ENCODE measurements at regions not wholly inside any gene's neighbourhood (a gene's known extent, or its start where the extent isn't known, plus 50 kb on each side); places are given as distances from the start of the nearest gene placed in this dataset.
"Not testable (repeated sequence)": the region's sequence is repeated elsewhere in the genome, so short reads cannot be mapped to it uniquely, and the experiment has no call there.

GRCh38 chr1:233750139-233750538 lies 136.2 kb downstream of the KCNK1 start:
- no peaks in the 10 kb centered on the region for H3K79me2 ChIP-seq (ENCODE audit: insufficient read depth, low read length)
- no peak for DNase-seq
- H3K36me3 ChIP-seq (ENCODE audit: insufficient read depth, low read length) = no peaks in the 10 kb centered on the region
- no peak overlapping the region for H3K4me2 ChIP-seq (ENCODE audit: insufficient read depth, low read length)
- no peaks in the 10 kb centered on the region for H3K9me3 ChIP-seq (ENCODE audit: insufficient read depth, low read length, severe bottlenecking)
- H3K27ac ChIP-seq (ENCODE audit: low read length) = no peak overlapping the region
- no peaks in the 10 kb centered on the region for H4K20me1 ChIP-seq (ENCODE audit: insufficient read depth, low read length)
- no peak overlapping the region for H3K4me3 ChIP-seq (ENCODE audit: low read depth in 1 of 2, low read length in 2 of 2)
- H3K4me1 ChIP-seq (ENCODE audit: insufficient read depth, low read length) = no peaks in the 10 kb centered on the region
- TF ChIP-seq EZH2 (IDR thresholded peaks at IDR 0.05; ENCODE audit: borderline replicate concordance, low read depth, low read length, severe bottlenecking) (no peak), CTCF (IDR thresholded peaks at IDR 0.05; ENCODE audit: borderline replicate concordance, extremely low read depth, low read length, poor library complexity, severe bottlenecking) (no peak)
- peaks cover 2% of the 10 kb centered on the region for H3K27me3 ChIP-seq (ENCODE audit: insufficient read depth, low read length, poor library complexity)
- no peak overlapping the region for H3K9ac ChIP-seq (ENCODE audit: low read depth, low read length)
- H2AFZ ChIP-seq (ENCODE audit: low read depth, low read length) = no peak overlapping the region
- no peak for ATAC-seq (ENCODE audit: insufficient read depth, low read depth)

- Histone ChIP-seq H3K27me3 (ENCODE audit: insufficient read depth, low read length, poor library complexity) (peaks cover 4% of the 10 kb centered on the region), H3K79me2 (ENCODE audit: insufficient read depth, low read length) (no peaks in the 10 kb centered on the region), H3K4me2 (ENCODE audit: insufficient read depth, low read length) (no peak overlapping the region), H3K9me3 (ENCODE audit: insufficient read depth, low read length, severe bottlenecking) (no peaks in the 10 kb centered on the region), H3K9ac (ENCODE audit: low read depth, low read length) (no peak overlapping the region), H3K4me1 (ENCODE audit: insufficient read depth, low read length) (no peaks in the 10 kb centered on the region), H2AFZ (ENCODE audit: low read depth, low read length) (no peak overlapping the region), H3K27ac (ENCODE audit: low read length) (no peak overlapping the region), H4K20me1 (ENCODE audit: insufficient read depth, low read length) (no peaks in the 10 kb centered on the region), H3K36me3 (ENCODE audit: insufficient read depth, low read length) (no peaks in the 10 kb centered on the region), H3K4me3 (ENCODE audit: low read depth in 1 of 2, low read length in 2 of 2) (no peak overlapping the region)
- ATAC-seq (ENCODE audit: insufficient read depth, low read depth) = no peak
- DNase-seq = no peak
- TF ChIP-seq EZH2 (IDR thresholded peaks at IDR 0.05; ENCODE audit: borderline replicate concordance, low read depth, low read length, severe bottlenecking) (no peak), CTCF (IDR thresholded peaks at IDR 0.05; ENCODE audit: borderline replicate concordance, extremely low read depth, low read length, poor library complexity, severe bottlenecking) (no peak)
Measured at GRCh38 chr1:233759665-233760064, 144.8 kb upstream of the SLC35F3 start.

- not testable (repeated sequence) for H3K4me3 ChIP-seq (ENCODE audit: low read depth in 1 of 2, low read length in 2 of 2); H3K79me2 ChIP-seq (ENCODE audit: insufficient read depth, low read length); DNase-seq; H3K9me3 ChIP-seq (ENCODE audit: insufficient read depth, low read length, severe bottlenecking); H3K27ac ChIP-seq (ENCODE audit: low read length); H4K20me1 ChIP-seq (ENCODE audit: insufficient read depth, low read length); ATAC-seq (ENCODE audit: insufficient read depth, low read depth); H3K4me2 ChIP-seq (ENCODE audit: insufficient read depth, low read length); H3K9ac ChIP-seq (ENCODE audit: low read depth, low read length); H2AFZ ChIP-seq (ENCODE audit: low read depth, low read length); H3K27me3 ChIP-seq (ENCODE audit: insufficient read depth, low read length, poor library complexity); H3K36me3 ChIP-seq (ENCODE audit: insufficient read depth, low read length); H3K4me1 ChIP-seq (ENCODE audit: insufficient read depth, low read length)
Measured at GRCh38 chr1:233764304-233764703, 140.2 kb upstream of the SLC35F3 start.

- Histone ChIP-seq H3K79me2 (ENCODE audit: insufficient read depth, low read length) (no peaks in the 10 kb centered on the region), H3K36me3 (ENCODE audit: insufficient read depth, low read length) (no peaks in the 10 kb centered on the region), H3K27me3 (ENCODE audit: insufficient read depth, low read length, poor library complexity) (no peaks in the 10 kb centered on the region), H3K27ac (ENCODE audit: low read length) (no peak overlapping the region), H2AFZ (ENCODE audit: low read depth, low read length) (no peak overlapping the region), H3K4me2 (ENCODE audit: insufficient read depth, low read length) (no peak overlapping the region), H3K4me1 (ENCODE audit: insufficient read depth, low read length) (no peaks in the 10 kb centered on the region), H3K9me3 (ENCODE audit: insufficient read depth, low read length, severe bottlenecking) (no peaks in the 10 kb centered on the region), H3K4me3 (ENCODE audit: low read depth in 1 of 2, low read length in 2 of 2) (no peak overlapping the region), H3K9ac (ENCODE audit: low read depth, low read length) (no peak overlapping the region), H4K20me1 (ENCODE audit: insufficient read depth, low read length) (no peaks in the 10 kb centered on the region)
- DNase-seq = no peak
- ATAC-seq (ENCODE audit: insufficient read depth, low read depth) = no peak
- TF ChIP-seq CTCF (IDR thresholded peaks at IDR 0.05; ENCODE audit: borderline replicate concordance, extremely low read depth, low read length, poor library complexity, severe bottlenecking) (no peak), EZH2 (IDR thresholded peaks at IDR 0.05; ENCODE audit: borderline replicate concordance, low read depth, low read length, severe bottlenecking) (no peak)
Measured at GRCh38 chr1:233777566-233777965, 126.9 kb upstream of the SLC35F3 start.
